ENCODE measurements at regions not wholly inside any gene's neighbourhood (a gene's known extent, or its start where the extent isn't known, plus 50 kb on each side); places are given as distances from the start of the nearest gene placed in this dataset.

GRCh38 chr9:105932276-105932675 is 237.9 kb downstream of the TMEM38B start:
- no peaks in the 10 kb centered on the region for H3K9me3 ChIP-seq (ENCODE audit: insufficient read depth, low read length, severe bottlenecking)
- DNase-seq (no peak), ATAC-seq (ENCODE audit: insufficient read depth, low read depth) (no peak)
- TF ChIP-seq EZH2 (IDR thresholded peaks at IDR 0.05; ENCODE audit: borderline replicate concordance, low read depth, low read length, severe bottlenecking) (no peak), CTCF (IDR thresholded peaks at IDR 0.05; ENCODE audit: borderline replicate concordance, extremely low read depth, low read length, poor library complexity, severe bottlenecking) (no peak)
- H3K27ac ChIP-seq (ENCODE audit: low read length): no peak overlapping the region
- no peaks in the 10 kb centered on the region for H3K27me3 ChIP-seq (ENCODE audit: insufficient read depth, low read length, poor library complexity)
- no peak overlapping the region for H2AFZ ChIP-seq (ENCODE audit: low read depth, low read length)
- no peaks in the 10 kb centered on the region for H4K20me1 ChIP-seq (ENCODE audit: insufficient read depth, low read length)
- H3K4me2 ChIP-seq (ENCODE audit: insufficient read depth, low read length): no peak overlapping the region
- no peaks in the 10 kb centered on the region for H3K36me3 ChIP-seq (ENCODE audit: insufficient read depth, low read length)
- no peak overlapping the region for H3K4me3 ChIP-seq (ENCODE audit: low read depth in 1 of 2, low read length in 2 of 2)
- no peak overlapping the region for H3K9ac ChIP-seq (ENCODE audit: low read depth, low read length)
- no peaks in the 10 kb centered on the region for H3K79me2 ChIP-seq (ENCODE audit: insufficient read depth, low read length)
- no peaks in the 10 kb centered on the region for H3K4me1 ChIP-seq (ENCODE audit: insufficient read depth, low read length)

- H4K20me1 ChIP-seq (ENCODE audit: insufficient read depth, low read length): no peaks in the 10 kb centered on the region
- H3K4me1 ChIP-seq (ENCODE audit: insufficient read depth, low read length): no peaks in the 10 kb centered on the region
- H3K4me3 ChIP-seq (ENCODE audit: low read depth in 1 of 2, low read length in 2 of 2): no peak overlapping the region
- no peak overlapping the region for H3K9ac ChIP-seq (ENCODE audit: low read depth, low read length)
- TF ChIP-seq CTCF (IDR thresholded peaks at IDR 0.05; ENCODE audit: borderline replicate concordance, extremely low read depth, low read length, poor library complexity, severe bottlenecking): no peak
- TF ChIP-seq EZH2 (IDR thresholded peaks at IDR 0.05; ENCODE audit: borderline replicate concordance, low read depth, low read length, severe bottlenecking): no peak
- H3K79me2 ChIP-seq (ENCODE audit: insufficient read depth, low read length): no peaks in the 10 kb centered on the region
- no peak overlapping the region for H3K4me2 ChIP-seq (ENCODE audit: insufficient read depth, low read length)
- no peak overlapping the region for H3K27ac ChIP-seq (ENCODE audit: low read length)
- no peaks in the 10 kb centered on the region for H3K9me3 ChIP-seq (ENCODE audit: insufficient read depth, low read length, severe bottlenecking)
- no peak for DNase-seq
- no peak for ATAC-seq (ENCODE audit: insufficient read depth, low read depth)
- no peaks in the 10 kb centered on the region for H3K36me3 ChIP-seq (ENCODE audit: insufficient read depth, low read length)
- no peak overlapping the region for H2AFZ ChIP-seq (ENCODE audit: low read depth, low read length)
- no peaks in the 10 kb centered on the region for H3K27me3 ChIP-seq (ENCODE audit: insufficient read depth, low read length, poor library complexity)
Observed at GRCh38 chr9:105950448-105950847, 256.1 kb downstream of the TMEM38B start.

- Histone ChIP-seq H3K79me2 (ENCODE audit: insufficient read depth, low read length) (no peaks in the 10 kb centered on the region), H3K9me3 (ENCODE audit: insufficient read depth, low read length, severe bottlenecking) (no peaks in the 10 kb centered on the region), H3K27ac (ENCODE audit: low read length) (no peak overlapping the region), H3K36me3 (ENCODE audit: insufficient read depth, low read length) (no peaks in the 10 kb centered on the region), H3K27me3 (ENCODE audit: insufficient read depth, low read length, poor library complexity) (no peaks in the 10 kb centered on the region), H2AFZ (ENCODE audit: low read depth, low read length) (no peak overlapping the region), H3K4me3 (ENCODE audit: low read depth in 1 of 2, low read length in 2 of 2) (no peak overlapping the region), H3K4me1 (ENCODE audit: insufficient read depth, low read length) (no peaks in the 10 kb centered on the region), H3K4me2 (ENCODE audit: insufficient read depth, low read length) (no peak overlapping the region), H4K20me1 (ENCODE audit: insufficient read depth, low read length) (no peaks in the 10 kb centered on the region), H3K9ac (ENCODE audit: low read depth, low read length) (no peak overlapping the region)
- TF ChIP-seq EZH2 (IDR thresholded peaks at IDR 0.05; ENCODE audit: borderline replicate concordance, low read depth, low read length, severe bottlenecking) (no peak), CTCF (IDR thresholded peaks at IDR 0.05; ENCODE audit: borderline replicate concordance, extremely low read depth, low read length, poor library complexity, severe bottlenecking) (no peak)
- ATAC-seq (ENCODE audit: insufficient read depth, low read depth) (no peak), DNase-seq (no peak)
Observed at GRCh38 chr9:105950894-105951293, 256.6 kb downstream of the TMEM38B start.

GRCh38 chr9:105954517-105954916 is 260.2 kb downstream of the TMEM38B start:
- no peak overlapping the region for H3K4me2 ChIP-seq (ENCODE audit: insufficient read depth, low read length)
- TF ChIP-seq EZH2 (IDR thresholded peaks at IDR 0.05; ENCODE audit: borderline replicate concordance, low read depth, low read length, severe bottlenecking) (no peak), CTCF (IDR thresholded peaks at IDR 0.05; ENCODE audit: borderline replicate concordance, extremely low read depth, low read length, poor library complexity, severe bottlenecking) (no peak)
- ATAC-seq (ENCODE audit: insufficient read depth, low read depth) (no peak), DNase-seq (no peak)
- H3K9me3 ChIP-seq (ENCODE audit: insufficient read depth, low read length, severe bottlenecking): no peaks in the 10 kb centered on the region
- no peaks in the 10 kb centered on the region for H3K27me3 ChIP-seq (ENCODE audit: insufficient read depth, low read length, poor library complexity)
- no peaks in the 10 kb centered on the region for H3K36me3 ChIP-seq (ENCODE audit: insufficient read depth, low read length)
- H2AFZ ChIP-seq (ENCODE audit: low read depth, low read length): no peak overlapping the region
- no peak overlapping the region for H3K9ac ChIP-seq (ENCODE audit: low read depth, low read length)
- no peaks in the 10 kb centered on the region for H4K20me1 ChIP-seq (ENCODE audit: insufficient read depth, low read length)
- H3K4me3 ChIP-seq (ENCODE audit: low read depth in 1 of 2, low read length in 2 of 2): no peak overlapping the region
- no peaks in the 10 kb centered on the region for H3K4me1 ChIP-seq (ENCODE audit: insufficient read depth, low read length)
- H3K27ac ChIP-seq (ENCODE audit: low read length): no peak overlapping the region
- H3K79me2 ChIP-seq (ENCODE audit: insufficient read depth, low read length): no peaks in the 10 kb centered on the region

Measured in DND-41 (cell line).